SKM-1 (cell line): ENCODE measurements at regions not wholly inside any gene's neighbourhood (a gene's known extent, or its start where the extent isn't known, plus 50 kb on each side); places are given as distances from the start of the nearest gene placed in this dataset.
"Not testable (repeated sequence)": the region's sequence is repeated elsewhere in the genome, so short reads cannot be mapped to it uniquely, and the experiment has no call there.

Experiments used
- DNase-seq: peaks from one replicate; lab custom pipeline; 2025; ENCODE audit not compliant: unreplicated experiment; lab: John Stamatoyannopoulos, UW

DNA sequence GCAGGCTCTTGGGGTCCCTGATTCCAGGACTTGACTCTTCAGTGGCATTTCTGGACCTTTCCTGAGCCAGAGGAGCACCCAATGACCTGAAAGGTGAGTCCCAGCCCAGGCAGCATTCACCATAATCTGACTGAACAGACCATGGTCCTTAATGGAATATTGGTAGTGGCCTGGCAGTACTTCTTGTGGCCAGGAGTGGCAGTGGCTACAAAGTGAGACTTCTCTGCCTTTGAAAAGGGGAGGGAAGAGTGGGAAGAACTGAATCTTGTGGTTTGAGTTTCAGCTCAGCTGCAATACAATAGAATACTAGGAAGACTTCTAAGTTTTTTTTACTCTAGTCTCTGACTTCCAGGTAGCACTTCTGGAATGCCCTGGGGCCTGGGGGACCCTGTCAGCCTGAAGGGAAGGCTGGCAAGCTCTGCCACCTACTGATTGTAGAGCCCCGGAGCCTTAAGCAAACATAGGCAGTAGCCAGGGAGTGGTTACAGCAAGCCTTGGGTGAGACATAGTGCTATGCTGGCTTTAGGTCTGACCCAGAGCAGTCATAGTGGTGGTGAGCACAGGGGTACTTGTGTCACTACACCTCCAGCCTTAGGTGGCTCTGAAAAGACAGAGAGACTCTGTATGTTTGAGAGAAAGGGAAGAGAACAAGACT, 674.2 kb upstream of the MANEA start:
- no peak for DNase-seq

GRCh38 chr6:94899191-94899590, 678.1 kb upstream of the MANEA start:
- no peak for DNase-seq

- DNase-seq, result no peak
These were observed 683.0 kb upstream of the MANEA start for GRCh38 chr6:94894300-94894699.

GRCh38 chr6:94893327-94893726, 684.0 kb upstream of the MANEA start:
- no peak for DNase-seq

- DNase-seq, result not testable (repeated sequence)
These were observed 703.5 kb upstream of the MANEA start for GRCh38 chr6:94873819-94874218.

- DNase-seq, result no peak
These were observed 715.2 kb upstream of the MANEA start for GRCh38 chr6:94862112-94862511.

GRCh38 chr6:94859924-94860323, 717.4 kb upstream of the MANEA start:
- DNase-seq, result no peak

- not testable (repeated sequence) for DNase-seq
These were observed 720.3 kb upstream of the MANEA start for GRCh38 chr6:94856999-94857398.

GRCh38 chr6:94851329-94851728, 726.0 kb upstream of the MANEA start:
- not testable (repeated sequence) for DNase-seq

- DNase-seq, result no peak
These were observed 731.6 kb upstream of the MANEA start for GRCh38 chr6:94845742-94846141.

GRCh38 chr6:94835264-94835663, 742.1 kb upstream of the MANEA start:
- no peak for DNase-seq

- DNase-seq, result no peak
These were observed 763.5 kb upstream of the MANEA start for GRCh38 chr6:94813806-94814205.

- DNase-seq, result no peak
These were observed 776.0 kb upstream of the MANEA start for GRCh38 chr6:94801344-94801743.

DNA sequence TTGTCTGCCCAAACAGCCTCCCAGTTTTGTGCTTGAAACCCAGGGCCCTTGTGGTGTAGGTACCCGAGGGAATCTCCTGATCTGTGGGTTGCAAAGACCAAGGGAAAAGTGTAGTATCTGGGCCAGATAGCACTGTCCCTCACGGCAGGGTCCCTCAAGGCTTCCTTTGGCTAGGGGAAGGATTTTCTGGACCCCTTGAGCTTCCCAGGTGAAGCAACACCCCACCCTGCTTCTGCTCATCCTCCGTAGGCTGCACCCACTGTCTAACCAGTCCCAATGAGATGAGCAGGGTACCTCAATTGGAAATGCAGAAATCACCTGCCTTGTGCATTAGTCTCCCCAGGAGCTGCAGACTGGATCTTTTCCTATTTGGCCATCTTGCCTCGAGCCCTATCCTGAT, 791.8 kb upstream of the MANEA start:
- no peak for DNase-seq

DNA sequence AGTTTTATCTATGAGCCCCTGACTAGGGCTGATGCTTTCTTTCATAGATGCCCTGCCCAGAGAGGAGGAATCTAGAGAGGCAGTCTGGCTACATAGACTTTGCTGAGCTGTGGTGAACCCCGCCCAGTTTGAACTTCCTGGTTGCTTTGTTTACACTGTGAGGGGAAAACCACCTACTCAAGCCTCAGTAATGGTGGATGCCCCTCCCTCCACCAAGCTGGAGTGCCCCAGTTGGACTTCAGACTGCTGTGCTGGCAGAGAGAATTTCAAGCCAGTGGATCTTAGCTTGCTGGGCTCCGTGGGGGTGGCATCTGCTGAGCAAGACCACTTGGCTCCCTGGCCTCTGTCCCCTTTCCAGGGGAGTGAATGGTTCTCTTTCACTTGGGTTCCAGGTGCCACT, 792.3 kb upstream of the MANEA start:
- not testable (repeated sequence) for DNase-seq

DNA sequence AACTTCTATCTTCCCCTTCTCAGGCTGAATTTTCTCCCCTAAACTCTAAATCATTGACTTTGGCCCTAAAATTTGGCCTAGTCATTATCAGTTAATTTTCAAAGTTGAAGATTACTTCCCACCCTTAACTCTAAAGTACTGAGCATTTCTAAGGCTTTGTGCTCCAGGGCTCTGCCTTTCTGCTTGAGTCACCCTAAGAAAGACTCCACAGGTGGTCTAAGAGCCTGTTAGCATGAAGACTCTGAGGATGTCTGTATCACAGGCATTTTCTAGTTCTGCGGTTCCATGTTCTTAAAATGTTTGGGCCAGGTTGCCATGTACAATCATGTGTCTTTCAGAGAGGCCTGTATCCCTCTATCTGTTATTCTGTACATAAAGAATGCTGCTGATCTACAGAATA, 808.1 kb upstream of the MANEA start:
- no peak for DNase-seq

- DNase-seq, result peak; percentile 19
These were observed 825.5 kb upstream of the MANEA start for GRCh38 chr6:94751641-94752329.

DNA sequence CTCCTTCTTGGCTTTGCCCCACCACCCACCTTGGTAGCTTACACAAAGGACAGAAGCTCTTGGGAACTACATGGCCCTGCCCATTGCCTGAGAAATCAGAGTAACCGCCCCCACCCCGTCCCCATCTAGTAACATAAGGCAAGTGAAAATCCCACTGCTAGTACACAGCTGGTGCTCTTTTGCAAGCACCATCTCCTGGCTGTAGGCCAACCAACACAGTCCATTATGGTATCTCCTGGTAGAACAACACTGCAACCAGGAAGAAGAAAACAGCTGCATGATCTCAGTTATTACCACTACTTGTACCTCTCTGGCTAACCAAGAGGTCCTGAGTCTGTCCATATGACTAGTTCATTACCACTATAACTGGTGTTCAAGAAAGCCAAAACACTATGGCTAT, 841.1 kb upstream of the MANEA start:
- DNase-seq, result no peak

DNA sequence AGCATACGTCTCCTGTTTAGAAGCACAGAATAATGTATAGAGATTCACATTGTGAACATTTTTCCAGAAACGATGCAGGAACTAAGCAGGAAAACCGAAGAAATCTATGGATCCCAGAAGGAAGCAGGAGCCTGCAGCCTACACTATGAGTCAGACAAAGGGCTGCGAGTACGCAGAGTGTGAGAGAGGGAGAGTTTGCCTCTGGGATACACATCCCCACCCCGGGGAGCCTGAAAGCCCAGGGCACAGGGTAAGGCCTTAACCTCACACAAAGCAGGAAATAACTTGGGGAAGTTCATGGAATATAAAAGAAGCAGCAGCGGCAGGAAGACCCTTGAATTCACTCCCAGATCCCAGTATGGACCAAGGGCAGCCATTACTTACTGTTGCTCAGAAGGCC, 842.1 kb upstream of the MANEA start:
- no peak for DNase-seq

DNA sequence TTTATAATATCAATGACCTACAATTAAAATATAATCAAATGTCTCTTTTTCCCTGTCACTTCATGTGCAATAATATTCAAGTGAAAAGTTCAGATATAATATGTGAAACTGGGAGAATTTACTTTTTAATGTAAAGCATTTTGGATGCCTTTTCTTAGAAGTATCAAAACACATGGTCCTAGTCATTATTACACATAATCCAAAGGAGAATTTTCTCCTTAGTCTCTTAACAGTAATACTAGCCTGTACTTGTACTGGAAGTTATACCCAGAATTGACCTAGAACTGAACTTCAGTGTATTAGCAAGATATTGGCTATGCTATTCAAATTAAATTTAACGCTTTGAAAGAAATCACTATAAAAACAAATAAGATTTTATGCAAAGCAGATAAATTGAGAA, 842.6 kb upstream of the MANEA start:
- DNase-seq, result no peak

- DNase-seq, result no peak
These were observed 844.3 kb upstream of the MANEA start for GRCh38 chr6:94733066-94733465.

GRCh38 chr6:94727710-94728109, 849.6 kb upstream of the MANEA start:
- no peak for DNase-seq

- no peak for DNase-seq
These were observed 855.9 kb upstream of the MANEA start for GRCh38 chr6:94721459-94721858.
